ENCODE measurements at regions not wholly inside any gene's neighbourhood (a gene's known extent, or its start where the extent isn't known, plus 50 kb on each side); places are given as distances from the start of the nearest gene placed in this dataset.
A peak's percentile ranks its signal among the peaks of the same experiment; 100 is the strongest.

DNA sequence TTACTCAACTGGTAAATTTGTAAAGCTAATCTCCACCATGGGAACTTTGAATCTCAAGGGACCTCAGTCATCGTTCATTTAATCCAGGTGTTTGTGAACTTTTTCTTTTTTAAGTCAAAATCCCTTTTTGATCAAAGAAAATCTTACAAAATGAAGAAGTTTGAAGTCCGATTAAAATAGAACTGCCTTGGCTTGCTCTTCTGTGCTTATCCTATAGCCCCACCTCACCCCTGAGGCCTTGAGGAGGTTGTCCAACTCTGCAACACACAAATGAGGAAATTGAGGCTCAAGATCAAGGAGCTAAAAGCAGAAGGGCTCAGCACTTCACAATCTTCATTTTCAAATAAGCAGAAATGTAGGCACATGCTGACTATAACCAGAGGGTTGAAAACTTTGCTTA lies 240.3 kb upstream of the SFRP2 start:
- TF ChIP-seq REST (IDR thresholded peaks at IDR 0.05; ENCODE audit: unreplicated experiment) (no peak), NANOG (IDR thresholded peaks at IDR 0.05; ENCODE audit: borderline replicate concordance) (no peak), STAT1 (IDR thresholded peaks at IDR 0.05; ENCODE audit: unreplicated experiment) (no peak), EZH2phosphoT487 (IDR thresholded peaks at IDR 0.05; ENCODE audit: unreplicated experiment) (no peak), ZNF331 (CRISPR knock-in tag; IDR thresholded peaks at IDR 0.05; ENCODE audit: low read depth) (no peak), POLR2AphosphoS5 (IDR thresholded peaks at IDR 0.05; ENCODE audit: low read depth) (no peak), JUNB (IDR thresholded peaks at IDR 0.05; ENCODE audit: unreplicated experiment) (no peak), ZNF114 (CRISPR knock-in tag; IDR thresholded peaks at IDR 0.05) (no peak), CTCF (conservative IDR thresholded peaks at IDR 0.05; ENCODE audit: low read depth in 2 of 2) (no peak), EZH2 (IDR thresholded peaks at IDR 0.05; ENCODE audit: low read depth, unreplicated experiment) (no peak), CREB1 (CRISPR knock-in tag; IDR thresholded peaks at IDR 0.05; ENCODE audit: low read depth) (no peak)
- TF ChIP-seq, protein P1, sequence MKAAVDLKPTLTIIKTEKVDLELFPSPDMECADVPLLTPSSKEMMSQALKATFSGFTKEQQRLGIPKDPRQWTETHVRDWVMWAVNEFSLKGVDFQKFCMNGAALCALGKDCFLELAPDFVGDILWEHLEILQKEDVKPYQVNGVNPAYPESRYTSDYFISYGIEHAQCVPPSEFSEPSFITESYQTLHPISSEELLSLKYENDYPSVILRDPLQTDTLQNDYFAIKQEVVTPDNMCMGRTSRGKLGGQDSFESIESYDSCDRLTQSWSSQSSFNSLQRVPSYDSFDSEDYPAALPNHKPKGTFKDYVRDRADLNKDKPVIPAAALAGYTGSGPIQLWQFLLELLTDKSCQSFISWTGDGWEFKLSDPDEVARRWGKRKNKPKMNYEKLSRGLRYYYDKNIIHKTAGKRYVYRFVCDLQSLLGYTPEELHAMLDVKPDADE (IDR thresholded peaks at IDR 0.05) = no peak
- TF ChIP-seq, protein P2, sequence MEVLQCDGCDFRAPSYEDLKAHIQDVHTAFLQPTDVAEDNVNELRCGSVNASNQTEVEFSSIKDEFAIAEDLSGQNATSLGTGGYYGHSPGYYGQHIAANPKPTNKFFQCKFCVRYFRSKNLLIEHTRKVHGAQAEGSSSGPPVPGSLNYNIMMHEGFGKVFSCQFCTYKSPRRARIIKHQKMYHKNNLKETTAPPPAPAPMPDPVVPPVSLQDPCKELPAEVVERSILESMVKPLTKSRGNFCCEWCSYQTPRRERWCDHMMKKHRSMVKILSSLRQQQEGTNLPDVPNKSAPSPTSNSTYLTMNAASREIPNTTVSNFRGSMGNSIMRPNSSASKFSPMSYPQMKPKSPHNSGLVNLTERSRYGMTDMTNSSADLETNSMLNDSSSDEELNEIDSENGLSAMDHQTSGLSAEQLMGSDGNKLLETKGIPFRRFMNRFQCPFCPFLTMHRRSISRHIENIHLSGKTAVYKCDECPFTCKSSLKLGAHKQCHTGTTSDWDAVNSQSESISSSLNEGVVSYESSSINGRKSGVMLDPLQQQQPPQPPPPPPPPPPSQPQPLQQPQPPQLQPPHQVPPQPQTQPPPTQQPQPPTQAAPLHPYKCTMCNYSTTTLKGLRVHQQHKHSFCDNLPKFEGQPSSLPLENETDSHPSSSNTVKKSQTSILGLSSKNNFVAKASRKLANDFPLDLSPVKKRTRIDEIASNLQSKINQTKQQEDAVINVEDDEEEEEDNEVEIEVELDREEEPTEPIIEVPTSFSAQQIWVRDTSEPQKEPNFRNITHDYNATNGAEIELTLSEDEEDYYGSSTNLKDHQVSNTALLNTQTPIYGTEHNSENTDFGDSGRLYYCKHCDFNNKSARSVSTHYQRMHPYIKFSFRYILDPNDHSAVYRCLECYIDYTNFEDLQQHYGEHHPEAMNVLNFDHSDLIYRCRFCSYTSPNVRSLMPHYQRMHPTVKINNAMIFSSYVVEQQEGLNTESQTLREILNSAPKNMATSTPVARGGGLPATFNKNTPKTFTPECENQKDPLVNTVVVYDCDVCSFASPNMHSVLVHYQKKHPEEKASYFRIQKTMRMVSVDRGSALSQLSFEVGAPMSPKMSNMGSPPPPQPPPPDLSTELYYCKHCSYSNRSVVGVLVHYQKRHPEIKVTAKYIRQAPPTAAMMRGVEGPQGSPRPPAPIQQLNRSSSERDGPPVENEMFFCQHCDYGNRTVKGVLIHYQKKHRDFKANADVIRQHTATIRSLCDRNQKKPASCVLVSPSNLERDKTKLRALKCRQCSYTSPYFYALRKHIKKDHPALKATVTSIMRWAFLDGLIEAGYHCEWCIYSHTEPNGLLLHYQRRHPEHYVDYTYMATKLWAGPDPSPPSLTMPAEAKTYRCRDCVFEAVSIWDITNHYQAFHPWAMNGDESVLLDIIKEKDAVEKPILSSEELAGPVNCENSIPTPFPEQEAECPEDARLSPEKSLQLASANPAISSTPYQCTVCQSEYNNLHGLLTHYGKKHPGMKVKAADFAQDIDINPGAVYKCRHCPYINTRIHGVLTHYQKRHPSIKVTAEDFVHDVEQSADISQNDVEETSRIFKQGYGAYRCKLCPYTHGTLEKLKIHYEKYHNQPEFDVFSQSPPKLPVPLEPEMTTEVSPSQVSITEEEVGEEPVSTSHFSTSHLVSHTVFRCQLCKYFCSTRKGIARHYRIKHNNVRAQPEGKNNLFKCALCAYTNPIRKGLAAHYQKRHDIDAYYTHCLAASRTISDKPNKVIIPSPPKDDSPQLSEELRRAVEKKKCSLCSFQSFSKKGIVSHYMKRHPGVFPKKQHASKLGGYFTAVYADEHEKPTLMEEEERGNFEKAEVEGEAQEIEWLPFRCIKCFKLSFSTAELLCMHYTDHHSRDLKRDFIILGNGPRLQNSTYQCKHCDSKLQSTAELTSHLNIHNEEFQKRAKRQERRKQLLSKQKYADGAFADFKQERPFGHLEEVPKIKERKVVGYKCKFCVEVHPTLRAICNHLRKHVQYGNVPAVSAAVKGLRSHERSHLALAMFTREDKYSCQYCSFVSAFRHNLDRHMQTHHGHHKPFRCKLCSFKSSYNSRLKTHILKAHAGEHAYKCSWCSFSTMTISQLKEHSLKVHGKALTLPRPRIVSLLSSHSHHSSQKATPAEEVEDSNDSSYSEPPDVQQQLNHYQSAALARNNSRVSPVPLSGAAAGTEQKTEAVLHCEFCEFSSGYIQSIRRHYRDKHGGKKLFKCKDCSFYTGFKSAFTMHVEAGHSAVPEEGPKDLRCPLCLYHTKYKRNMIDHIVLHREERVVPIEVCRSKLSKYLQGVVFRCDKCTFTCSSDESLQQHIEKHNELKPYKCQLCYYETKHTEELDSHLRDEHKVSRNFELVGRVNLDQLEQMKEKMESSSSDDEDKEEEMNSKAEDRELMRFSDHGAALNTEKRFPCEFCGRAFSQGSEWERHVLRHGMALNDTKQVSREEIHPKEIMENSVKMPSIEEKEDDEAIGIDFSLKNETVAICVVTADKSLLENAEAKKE (CRISPR knock-in tag; IDR thresholded peaks at IDR 0.05) = no peak
- no peak overlapping the region for H3K4me3 Mint-ChIP-seq
- H3K9me3 Mint-ChIP-seq = peaks cover 12% of the 10 kb centered on the region; the same call in 2 of the 3 replicates
- peaks cover 29% of the 10 kb centered on the region for H3K4me1 Mint-ChIP-seq
- peaks cover 29% of the 10 kb centered on the region for H3K4me1 ChIP-seq (ENCODE audit: insufficient read depth)
- no peak overlapping the region for H3K27ac ChIP-seq (ENCODE audit: low read depth)
- peak overlapping the region; percentile 71; the same call in 1 of the 2 replicates for H3K4me2 ChIP-seq
- H3K27me3 Mint-ChIP-seq (ENCODE audit: insufficient read depth, low read depth, poor library complexity) = peaks cover 2% of the 10 kb centered on the region
- no peak overlapping the region for H2AFZ ChIP-seq
- peaks cover 10% of the 10 kb centered on the region; the same call in 2 of the 3 replicates for H3K36me3 Mint-ChIP-seq (ENCODE audit: low read depth)
- ATAC-seq = no peak
- H3K79me2 ChIP-seq (replicated peaks; ENCODE audit: insufficient read depth) = no peaks in the 10 kb centered on the region
- no peaks in the 10 kb centered on the region for H4K20me1 ChIP-seq (replicated peaks; ENCODE audit: insufficient read depth)
- H3F3A ChIP-seq (replicated peaks; ENCODE audit: low read depth) = no peaks in the 10 kb centered on the region
- H3K36me3 ChIP-seq (ENCODE audit: insufficient read depth) = no peaks in the 10 kb centered on the region
- no peaks in the 10 kb centered on the region for H3K9me2 ChIP-seq (ENCODE audit: insufficient read depth)
- no peaks in the 10 kb centered on the region for H3K27me3 ChIP-seq (ENCODE audit: insufficient read depth)
- DNase-seq (ENCODE audit: low spot score) = no peak
- no peak overlapping the region for H3K27ac Mint-ChIP-seq
- H3K4me3 ChIP-seq = no peak overlapping the region
